NT2/D1 (cell line): ENCODE measurements at regions not wholly inside any gene's neighbourhood (a gene's known extent, or its start where the extent isn't known, plus 50 kb on each side); places are given as distances from the start of the nearest gene placed in this dataset.

Experiments
- DNase-seq: peaks from one replicate; pipeline ENCODE4 v3.0.0-alpha.2; 2011; ENCODE audit warnings: low read depth, low spot score
- H3K27me3 ChIP-seq: 2 replicates; pipeline ENCODE4 v1.6.0; 2011; ENCODE audit warnings: mild to moderate bottlenecking; ENCODE audit not compliant: insufficient read length, insufficient read depth
- H3K36me3 ChIP-seq: 2 replicates; pipeline ENCODE4 v1.6.1; 2011; ENCODE audit warnings: mild to moderate bottlenecking, low read length, mixed read lengths; ENCODE audit not compliant: insufficient read depth, insufficient read length
- H3K4me1 ChIP-seq: 2 replicates; pipeline ENCODE4 v1.5.1; 2011; ENCODE audit not compliant: insufficient read depth, insufficient read length
- H3K4me3 ChIP-seq: 2 replicates; pipeline ENCODE4 v1.5.1; 2011; ENCODE audit warnings: low read depth; ENCODE audit not compliant: insufficient read length
- H3K9ac ChIP-seq: 2 replicates; pipeline ENCODE4 v1.6.0; 2011; ENCODE audit warnings: low read depth; ENCODE audit not compliant: insufficient read length
- H3K9me3 ChIP-seq: 2 replicates; pipeline ENCODE4 v1.5.1; 2011; ENCODE audit warnings: mild to moderate bottlenecking, low read length; ENCODE audit not compliant: insufficient read depth
- SUZ12 ChIP-seq: IDR thresholded peaks from 2 replicates; pipeline ENCODE4 v1.6.1; 2011; ENCODE audit not compliant: insufficient read length, insufficient read depth; ENCODE audit errors: extremely low read depth
- YY1 ChIP-seq: IDR thresholded peaks from 2 replicates; pipeline ENCODE4 v1.6.1; 2011; ENCODE audit not compliant: insufficient read length, insufficient read depth
- ZNF274 ChIP-seq: IDR thresholded peaks from 2 replicates; pipeline ENCODE4 v1.6.1; 2011; ENCODE audit warnings: mild to moderate bottlenecking, low read depth, low read length

GRCh38 chr13:34335014-34336007 is 517.4 kb downstream of the RFC3 start:
- Histone ChIP-seq H3K36me3 (no peaks in the 10 kb centered on the region), H3K9ac (no peak overlapping the region), H3K4me3 (no peak overlapping the region), H3K4me1 (no peaks in the 10 kb centered on the region), H3K27me3 (no peaks in the 10 kb centered on the region), H3K9me3 (no peaks in the 10 kb centered on the region)
- no peak for DNase-seq
- TF ChIP-seq SUZ12 (no peak), ZNF274 (no peak), YY1 (no peak)

GRCh38 chr13:34338102-34338501 is 520.2 kb downstream of the RFC3 start:
- Histone ChIP-seq H3K9ac (no peak overlapping the region), H3K4me3 (no peak overlapping the region), H3K27me3 (no peaks in the 10 kb centered on the region), H3K4me1 (no peaks in the 10 kb centered on the region), H3K9me3 (no peaks in the 10 kb centered on the region), H3K36me3 (no peaks in the 10 kb centered on the region)
- DNase-seq, result no peak
- TF ChIP-seq YY1, result no peak
- no peak for TF ChIP-seq ZNF274

DNA sequence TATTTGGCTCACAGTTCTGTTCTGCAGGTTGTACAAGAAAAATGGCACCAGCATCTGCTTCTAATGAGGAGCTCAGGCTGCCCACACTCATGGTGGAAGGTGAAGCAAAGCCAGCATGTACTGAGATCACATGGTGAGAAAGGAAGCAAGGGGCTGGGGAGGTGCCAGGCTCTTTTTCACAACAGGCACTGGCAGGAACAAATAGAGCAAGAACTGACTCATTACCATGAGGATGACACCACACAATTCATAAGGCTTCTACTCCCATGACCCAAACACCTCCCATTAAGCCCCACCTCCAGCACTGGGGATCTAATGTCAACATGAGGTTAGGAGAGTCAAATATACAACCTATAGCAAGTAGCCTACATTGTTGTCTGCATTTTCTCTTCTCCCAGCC is 522.6 kb downstream of the RFC3 start:
- TF ChIP-seq ZNF274 (no peak), YY1 (no peak), SUZ12 (no peak)
- no peaks in the 10 kb centered on the region for H3K4me1 ChIP-seq
- no peak for DNase-seq
- no peak overlapping the region for H3K9ac ChIP-seq
- no peaks in the 10 kb centered on the region for H3K27me3 ChIP-seq
- no peaks in the 10 kb centered on the region for H3K9me3 ChIP-seq
- no peak overlapping the region for H3K4me3 ChIP-seq
- no peaks in the 10 kb centered on the region for H3K36me3 ChIP-seq

- H3K9ac ChIP-seq, result no peak overlapping the region
- H3K4me3 ChIP-seq, result no peak overlapping the region
- DNase-seq, result no peak
- H3K4me1 ChIP-seq, result no peaks in the 10 kb centered on the region
- H3K27me3 ChIP-seq, result no peaks in the 10 kb centered on the region
- no peaks in the 10 kb centered on the region for H3K36me3 ChIP-seq
- TF ChIP-seq YY1 (no peak), ZNF274 (no peak), SUZ12 (no peak)
- no peaks in the 10 kb centered on the region for H3K9me3 ChIP-seq
Measured at GRCh38 chr13:34343413-34343940, 525.5 kb downstream of the RFC3 start.

GRCh38 chr13:34344816-34345215 is 526.9 kb downstream of the RFC3 start:
- no peaks in the 10 kb centered on the region for H3K36me3 ChIP-seq
- no peaks in the 10 kb centered on the region for H3K9me3 ChIP-seq
- no peaks in the 10 kb centered on the region for H3K27me3 ChIP-seq
- H3K4me1 ChIP-seq, result no peaks in the 10 kb centered on the region
- no peak for TF ChIP-seq ZNF274
- TF ChIP-seq SUZ12, result no peak
- TF ChIP-seq YY1, result no peak
- no peak overlapping the region for H3K9ac ChIP-seq
- no peak for DNase-seq
- H3K4me3 ChIP-seq, result no peak overlapping the region

- no peak for TF ChIP-seq YY1
- TF ChIP-seq ZNF274, result no peak
- no peak for TF ChIP-seq SUZ12
- DNase-seq, result no peak
- Histone ChIP-seq H3K36me3 (no peaks in the 10 kb centered on the region), H3K9ac (no peak overlapping the region), H3K9me3 (no peaks in the 10 kb centered on the region), H3K27me3 (no peaks in the 10 kb centered on the region), H3K4me3 (no peak overlapping the region), H3K4me1 (no peaks in the 10 kb centered on the region)
Measured at GRCh38 chr13:34345258-34345965, 527.5 kb downstream of the RFC3 start.

- no peaks in the 10 kb centered on the region for H3K36me3 ChIP-seq
- no peaks in the 10 kb centered on the region for H3K9me3 ChIP-seq
- H3K4me1 ChIP-seq, result no peaks in the 10 kb centered on the region
- no peak for DNase-seq
- H3K4me3 ChIP-seq, result no peak overlapping the region
- H3K27me3 ChIP-seq, result no peaks in the 10 kb centered on the region
- no peak for TF ChIP-seq YY1
- no peak for TF ChIP-seq SUZ12
- TF ChIP-seq ZNF274, result no peak
- no peak overlapping the region for H3K9ac ChIP-seq
Measured at GRCh38 chr13:34346626-34347025, 528.7 kb downstream of the RFC3 start.
